22Rv1 (cell line): ENCODE measurements at regions not wholly inside any gene's neighbourhood (a gene's known extent, or its start where the extent isn't known, plus 50 kb on each side); places are given as distances from the start of the nearest gene placed in this dataset.

ENCODE experiments used
- ZFX ChIP-seq: fragments of 450-650 bp; IDR thresholded peaks from 2 replicates; pipeline ENCODE4 v1.6.1; 2017; ENCODE audit warnings: antibody characterized with exemption, borderline replicate concordance
- TF ChIP-seq, protein P1 (sequence below): fragments of 450-650 bp; IDR thresholded peaks from 2 replicates; pipeline ENCODE4 v1.5.1; 2017; ENCODE audit warnings: mild to moderate bottlenecking

- TF ChIP-seq, protein P1, sequence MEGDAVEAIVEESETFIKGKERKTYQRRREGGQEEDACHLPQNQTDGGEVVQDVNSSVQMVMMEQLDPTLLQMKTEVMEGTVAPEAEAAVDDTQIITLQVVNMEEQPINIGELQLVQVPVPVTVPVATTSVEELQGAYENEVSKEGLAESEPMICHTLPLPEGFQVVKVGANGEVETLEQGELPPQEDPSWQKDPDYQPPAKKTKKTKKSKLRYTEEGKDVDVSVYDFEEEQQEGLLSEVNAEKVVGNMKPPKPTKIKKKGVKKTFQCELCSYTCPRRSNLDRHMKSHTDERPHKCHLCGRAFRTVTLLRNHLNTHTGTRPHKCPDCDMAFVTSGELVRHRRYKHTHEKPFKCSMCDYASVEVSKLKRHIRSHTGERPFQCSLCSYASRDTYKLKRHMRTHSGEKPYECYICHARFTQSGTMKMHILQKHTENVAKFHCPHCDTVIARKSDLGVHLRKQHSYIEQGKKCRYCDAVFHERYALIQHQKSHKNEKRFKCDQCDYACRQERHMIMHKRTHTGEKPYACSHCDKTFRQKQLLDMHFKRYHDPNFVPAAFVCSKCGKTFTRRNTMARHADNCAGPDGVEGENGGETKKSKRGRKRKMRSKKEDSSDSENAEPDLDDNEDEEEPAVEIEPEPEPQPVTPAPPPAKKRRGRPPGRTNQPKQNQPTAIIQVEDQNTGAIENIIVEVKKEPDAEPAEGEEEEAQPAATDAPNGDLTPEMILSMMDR: no peak
- no peak for TF ChIP-seq ZFX
These were observed 115.0 kb upstream of the PTPRG start for GRCh38 chr3:61446341-61446740.
